ENCODE measurements at regions not wholly inside any gene's neighbourhood (a gene's known extent, or its start where the extent isn't known, plus 50 kb on each side); places are given as distances from the start of the nearest gene placed in this dataset.

DNA sequence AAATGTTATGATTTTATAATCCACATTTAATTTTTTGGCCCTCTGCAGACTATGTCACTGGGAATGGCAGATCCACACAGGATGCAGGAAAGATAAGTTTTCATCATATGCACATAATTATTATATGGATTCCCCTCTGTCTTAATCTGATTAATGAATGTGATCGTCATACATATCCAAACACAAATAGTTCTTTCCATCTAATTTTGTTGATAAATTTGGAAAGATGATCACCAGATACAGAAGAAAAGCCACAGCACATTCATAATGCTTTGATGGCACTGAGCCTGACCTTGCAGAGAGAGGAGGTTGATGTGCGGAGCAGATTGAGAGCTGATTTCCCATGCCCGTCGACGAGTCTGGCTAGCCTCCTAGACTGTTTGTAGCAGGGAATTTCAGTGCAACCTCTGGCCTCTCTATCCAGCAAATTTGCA is 471.5 kb downstream of the EPM2A start:
- TF ChIP-seq YY1 (IDR thresholded peaks at IDR 0.05; ENCODE audit: low read depth) (no peak), USF1 (IDR thresholded peaks at IDR 0.05) (no peak), TEAD4 (IDR thresholded peaks at IDR 0.05) (no peak)

- TF ChIP-seq YY1 (IDR thresholded peaks at IDR 0.05; ENCODE audit: low read depth) (no peak), ZBTB7A (IDR thresholded peaks at IDR 0.05; ENCODE audit: low read depth) (no peak), TAF1 (IDR thresholded peaks at IDR 0.05; ENCODE audit: low read depth) (no peak), FOXM1 (IDR thresholded peaks at IDR 0.05; ENCODE audit: borderline replicate concordance, low read depth) (no peak), EGR1 (IDR thresholded peaks at IDR 0.05) (no peak), USF1 (IDR thresholded peaks at IDR 0.05) (no peak), NFIC (IDR thresholded peaks at IDR 0.05) (no peak), CREB1 (IDR thresholded peaks at IDR 0.05; ENCODE audit: low read depth) (no peak), RAD21 (IDR thresholded peaks at IDR 0.05; ENCODE audit: low read depth) (no peak)
Observed at GRCh38 chr6:145266432-145267075, 468.8 kb downstream of the EPM2A start.

DNA sequence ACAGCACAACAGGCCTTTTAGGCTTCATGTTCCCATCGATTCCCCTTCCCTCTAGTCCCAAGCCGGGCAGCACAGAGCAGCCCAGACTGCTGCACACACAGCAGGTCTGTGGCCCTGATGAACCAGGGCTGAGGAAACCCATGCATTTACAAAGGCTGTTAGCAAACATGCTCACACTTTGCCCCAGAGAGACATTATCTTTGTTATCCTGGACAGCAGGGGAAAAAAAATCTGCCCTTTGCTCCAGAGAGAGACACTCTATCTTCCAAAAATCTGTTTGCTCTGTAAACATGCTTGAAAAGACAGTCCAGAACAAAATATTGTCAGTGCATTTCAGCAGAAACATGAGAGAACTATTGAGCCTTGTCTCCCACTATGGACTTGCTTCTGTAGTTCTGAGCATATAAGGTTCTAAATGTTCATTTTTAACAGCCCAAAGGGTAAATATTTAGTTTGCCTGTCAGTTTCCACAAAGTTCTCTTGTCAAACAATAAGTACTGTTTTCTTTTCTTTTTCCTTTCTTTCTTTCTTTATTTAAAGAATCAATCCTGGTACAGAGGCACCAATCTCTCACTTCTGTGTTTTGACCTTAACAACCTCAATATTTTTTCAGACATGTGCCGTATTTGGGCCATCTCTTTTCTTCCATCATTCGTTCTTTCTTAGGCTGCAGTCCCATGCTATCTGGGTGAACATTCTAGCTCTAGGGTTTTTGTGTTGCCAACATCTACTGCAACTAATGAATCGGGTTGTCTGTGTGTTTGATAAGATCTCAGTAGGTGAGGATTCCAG is 468.0 kb downstream of the EPM2A start:
- TF ChIP-seq CEBPB (IDR thresholded peaks at IDR 0.05), result no peak
- no peak for TF ChIP-seq REST (IDR thresholded peaks at IDR 0.05; ENCODE audit: low read depth)
- no peak for TF ChIP-seq YY1 (IDR thresholded peaks at IDR 0.05; ENCODE audit: low read depth)
- TF ChIP-seq ZBTB7A (IDR thresholded peaks at IDR 0.05; ENCODE audit: low read depth), result no peak
- TF ChIP-seq TEAD4 (IDR thresholded peaks at IDR 0.05), result no peak
- TF ChIP-seq USF1 (IDR thresholded peaks at IDR 0.05), result no peak
- TF ChIP-seq TAF1 (IDR thresholded peaks at IDR 0.05; ENCODE audit: low read depth), result no peak
- no peak for TF ChIP-seq TCF12 (IDR thresholded peaks at IDR 0.05; ENCODE audit: low read depth)
- no peak for TF ChIP-seq FOXM1 (IDR thresholded peaks at IDR 0.05; ENCODE audit: borderline replicate concordance, low read depth)
- TF ChIP-seq CREB1 (IDR thresholded peaks at IDR 0.05; ENCODE audit: low read depth), result no peak
- no peak for TF ChIP-seq EGR1 (IDR thresholded peaks at IDR 0.05)
- TF ChIP-seq, protein P1, sequence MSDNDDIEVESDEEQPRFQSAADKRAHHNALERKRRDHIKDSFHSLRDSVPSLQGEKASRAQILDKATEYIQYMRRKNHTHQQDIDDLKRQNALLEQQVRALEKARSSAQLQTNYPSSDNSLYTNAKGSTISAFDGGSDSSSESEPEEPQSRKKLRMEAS (IDR thresholded peaks at IDR 0.05), result no peak
- TF ChIP-seq NFIC (IDR thresholded peaks at IDR 0.05), result no peak
- no peak for TF ChIP-seq RAD21 (IDR thresholded peaks at IDR 0.05; ENCODE audit: low read depth)
- TF ChIP-seq EP300 (IDR thresholded peaks at IDR 0.05; ENCODE audit: borderline replicate concordance), result no peak

- TF ChIP-seq EGR1 (IDR thresholded peaks at IDR 0.05) (no peak), CEBPB (IDR thresholded peaks at IDR 0.05) (no peak)
Observed at GRCh38 chr6:145270464-145270863, 464.9 kb downstream of the EPM2A start.

DNA sequence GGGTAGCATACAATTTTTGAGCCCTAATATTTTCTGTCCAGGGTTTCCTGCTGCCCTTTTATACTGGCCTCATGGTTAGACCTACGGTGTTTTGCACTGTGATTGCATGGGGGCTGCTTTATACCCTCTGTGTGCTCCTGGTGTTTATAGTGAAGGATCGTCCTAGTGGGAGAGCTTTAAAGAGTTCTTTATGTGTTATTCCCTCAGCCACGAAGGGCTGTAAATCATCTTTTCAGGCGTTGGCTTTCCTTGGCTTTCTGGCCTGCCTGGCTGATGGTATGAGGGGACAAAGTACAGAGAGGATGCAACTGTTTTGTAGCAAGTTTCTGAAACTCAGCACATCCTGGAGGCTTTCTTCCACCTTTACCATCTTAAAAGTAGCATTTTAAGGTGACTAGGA is 464.3 kb downstream of the EPM2A start:
- TF ChIP-seq USF1 (IDR thresholded peaks at IDR 0.05), result no peak
- no peak for TF ChIP-seq TEAD4 (IDR thresholded peaks at IDR 0.05)
- TF ChIP-seq TCF12 (IDR thresholded peaks at IDR 0.05; ENCODE audit: low read depth), result no peak
- TF ChIP-seq ZBTB7A (IDR thresholded peaks at IDR 0.05; ENCODE audit: low read depth), result no peak
- no peak for TF ChIP-seq TAF1 (IDR thresholded peaks at IDR 0.05; ENCODE audit: low read depth)
- no peak for TF ChIP-seq REST (IDR thresholded peaks at IDR 0.05; ENCODE audit: low read depth)
- TF ChIP-seq EP300 (IDR thresholded peaks at IDR 0.05; ENCODE audit: borderline replicate concordance), result no peak
- TF ChIP-seq, protein P1 (IDR thresholded peaks at IDR 0.05), result no peak
- TF ChIP-seq NFIC (IDR thresholded peaks at IDR 0.05), result no peak
